MCF 10A (cell line): ENCODE measurements at regions not wholly inside any gene's neighbourhood (a gene's known extent, or its start where the extent isn't known, plus 50 kb on each side); places are given as distances from the start of the nearest gene placed in this dataset.

ENCODE experiments used
- BruUV-seq: library from RNA; stranded (reverse); fragments of 400-500 nt; replicated peaks from 2 replicates; lab custom pipeline; 2021; lab: Mats Ljungman, UMichigan
- CTCF ChIA-PET: fragments of 300-600 bp; sonication (Branson Sonifier 250); formaldehyde crosslinking; extraction: SDS; loops from one replicate; lab custom pipeline; 2021; ENCODE audit warnings: antibody characterized with exemption, inconsistent platforms; lab: Yijun Ruan, JAX
- POLR2A ChIA-PET: fragments of 300-600, 350-650 bp; sonication (Branson Sonifier 250); formaldehyde crosslinking; extraction: SDS; loops from one replicate; lab custom pipeline; 2020; ENCODE audit warnings: antibody characterized with exemption, inconsistent platforms; lab: Yijun Ruan, JAX
- DNase-seq: peaks from one replicate; pipeline ENCODE4 v3.0.0-alpha.2; 2018; ENCODE audit not compliant: unreplicated experiment
- H3K27ac Mint-ChIP-seq: one replicate; pipeline ENCODE4 v1.8.0; 2022; ENCODE audit warnings: mild to moderate bottlenecking, low read depth, mixed read lengths; ENCODE audit not compliant: unreplicated experiment
- H3K27me3 Mint-ChIP-seq: one replicate; pipeline ENCODE4 v1.8.0; 2022; ENCODE audit warnings: mixed read lengths; ENCODE audit not compliant: insufficient read depth, unreplicated experiment
- H3K36me3 Mint-ChIP-seq: one replicate; pipeline ENCODE4 v1.8.0; 2022; ENCODE audit warnings: mild to moderate bottlenecking, moderate library complexity, mixed read lengths; ENCODE audit not compliant: insufficient read depth, unreplicated experiment
- H3K4me1 Mint-ChIP-seq: one replicate; pipeline ENCODE4 v1.8.0; 2022; ENCODE audit warnings: mixed read lengths; ENCODE audit not compliant: insufficient read depth, unreplicated experiment
- H3K4me3 Mint-ChIP-seq: one replicate; pipeline ENCODE4 v1.8.0; 2022; ENCODE audit warnings: mild to moderate bottlenecking, moderate library complexity, mixed read lengths; ENCODE audit not compliant: unreplicated experiment
- H3K9me3 Mint-ChIP-seq: one replicate; pipeline ENCODE4 v1.8.0; 2022; ENCODE audit warnings: mixed read lengths; ENCODE audit not compliant: unreplicated experiment
- intact Hi-C: fragments of 100-400 bp; cut with micrococcal nuclease; formaldehyde crosslinking; loops from 2 replicates; pipeline ENCODE4 v1.14.1; 2022
- TF ChIP-seq, protein P1 (sequence below): fragments of 200-600 bp; IDR thresholded peaks from one replicate; pipeline ENCODE4 v1.8.0; 2022; ENCODE audit warnings: antibody characterized with exemption, mild to moderate bottlenecking; ENCODE audit not compliant: unreplicated experiment

DNA sequence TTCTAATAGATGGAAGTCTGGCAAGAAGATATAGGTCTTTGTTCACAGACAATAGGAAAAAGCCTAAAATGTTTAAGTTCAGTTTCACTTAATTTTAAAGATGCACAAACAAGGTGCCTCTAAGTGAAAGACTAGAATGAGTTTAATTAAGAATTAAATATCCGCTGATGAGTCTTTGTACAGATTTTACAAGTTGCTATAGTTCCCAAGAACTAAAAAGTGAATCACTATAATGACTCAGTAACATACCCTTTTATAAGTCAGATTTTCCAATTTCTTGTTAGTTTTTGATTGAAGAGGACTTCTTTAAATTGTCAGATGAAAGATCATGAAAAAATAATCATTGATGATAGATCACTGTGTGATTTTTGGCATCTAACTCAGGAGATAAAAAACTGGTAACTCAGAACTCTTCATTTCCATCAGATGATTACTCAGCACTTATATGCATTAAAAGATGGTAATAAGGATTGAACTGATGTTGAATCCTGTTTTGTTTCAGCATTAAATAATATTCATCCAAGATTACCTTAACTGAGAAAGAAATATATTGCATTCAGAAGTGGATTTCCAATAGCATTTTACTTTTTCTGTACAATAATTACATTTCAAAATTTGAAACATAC lies 59.0 kb upstream of the ST6GALNAC3 start:
- TF ChIP-seq, protein P1, sequence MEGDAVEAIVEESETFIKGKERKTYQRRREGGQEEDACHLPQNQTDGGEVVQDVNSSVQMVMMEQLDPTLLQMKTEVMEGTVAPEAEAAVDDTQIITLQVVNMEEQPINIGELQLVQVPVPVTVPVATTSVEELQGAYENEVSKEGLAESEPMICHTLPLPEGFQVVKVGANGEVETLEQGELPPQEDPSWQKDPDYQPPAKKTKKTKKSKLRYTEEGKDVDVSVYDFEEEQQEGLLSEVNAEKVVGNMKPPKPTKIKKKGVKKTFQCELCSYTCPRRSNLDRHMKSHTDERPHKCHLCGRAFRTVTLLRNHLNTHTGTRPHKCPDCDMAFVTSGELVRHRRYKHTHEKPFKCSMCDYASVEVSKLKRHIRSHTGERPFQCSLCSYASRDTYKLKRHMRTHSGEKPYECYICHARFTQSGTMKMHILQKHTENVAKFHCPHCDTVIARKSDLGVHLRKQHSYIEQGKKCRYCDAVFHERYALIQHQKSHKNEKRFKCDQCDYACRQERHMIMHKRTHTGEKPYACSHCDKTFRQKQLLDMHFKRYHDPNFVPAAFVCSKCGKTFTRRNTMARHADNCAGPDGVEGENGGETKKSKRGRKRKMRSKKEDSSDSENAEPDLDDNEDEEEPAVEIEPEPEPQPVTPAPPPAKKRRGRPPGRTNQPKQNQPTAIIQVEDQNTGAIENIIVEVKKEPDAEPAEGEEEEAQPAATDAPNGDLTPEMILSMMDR: no peak
- H3K4me1 Mint-ChIP-seq: no peaks in the 10 kb centered on the region
- H3K9me3 Mint-ChIP-seq: no peaks in the 10 kb centered on the region
- no peak overlapping the region for H3K4me3 Mint-ChIP-seq
- ChIA-PET POLR2A (no interaction called here), CTCF (interaction anchor here (1.3 kb wide), 1 partner anchor 25 kb away, joined by 3 read pairs; no protein-coding TSS in a partner anchor)
- no peak for DNase-seq
- BruUV-seq: no TSS peak
- H3K36me3 Mint-ChIP-seq: no peaks in the 10 kb centered on the region
- intact Hi-C loops: no loop called here
- H3K27me3 Mint-ChIP-seq: no peaks in the 10 kb centered on the region
- H3K27ac Mint-ChIP-seq: no peak overlapping the region

DNA sequence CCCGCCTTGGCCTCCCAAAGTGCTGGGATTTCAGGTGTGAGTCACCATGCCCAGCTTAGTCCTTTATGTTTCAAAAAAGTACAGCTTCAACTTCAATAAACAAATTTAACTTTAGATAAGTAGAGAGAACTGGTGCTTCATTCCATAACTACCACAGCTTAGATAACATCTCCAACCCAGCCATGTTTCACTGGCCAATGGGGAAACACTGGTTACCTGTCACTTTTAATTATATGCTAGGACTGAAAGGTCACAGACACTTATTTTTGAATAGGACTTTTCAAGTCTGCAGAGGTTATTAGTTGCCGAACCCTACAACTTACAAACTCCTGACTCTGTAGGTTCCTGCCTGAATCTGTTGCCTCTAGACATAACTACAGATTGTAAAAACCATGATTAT lies 56.5 kb upstream of the ST6GALNAC3 start:
- no peaks in the 10 kb centered on the region for H3K27me3 Mint-ChIP-seq
- no TSS peak for BruUV-seq
- DNase-seq: no peak
- no peaks in the 10 kb centered on the region for H3K9me3 Mint-ChIP-seq
- CTCF ChIA-PET: no interaction called here
- H3K4me1 Mint-ChIP-seq: no peaks in the 10 kb centered on the region
- POLR2A ChIA-PET: no interaction called here
- TF ChIP-seq, protein P1: no peak
- intact Hi-C loops: no loop called here
- no peaks in the 10 kb centered on the region for H3K36me3 Mint-ChIP-seq
- H3K27ac Mint-ChIP-seq: no peak overlapping the region
- no peak overlapping the region for H3K4me3 Mint-ChIP-seq

DNA sequence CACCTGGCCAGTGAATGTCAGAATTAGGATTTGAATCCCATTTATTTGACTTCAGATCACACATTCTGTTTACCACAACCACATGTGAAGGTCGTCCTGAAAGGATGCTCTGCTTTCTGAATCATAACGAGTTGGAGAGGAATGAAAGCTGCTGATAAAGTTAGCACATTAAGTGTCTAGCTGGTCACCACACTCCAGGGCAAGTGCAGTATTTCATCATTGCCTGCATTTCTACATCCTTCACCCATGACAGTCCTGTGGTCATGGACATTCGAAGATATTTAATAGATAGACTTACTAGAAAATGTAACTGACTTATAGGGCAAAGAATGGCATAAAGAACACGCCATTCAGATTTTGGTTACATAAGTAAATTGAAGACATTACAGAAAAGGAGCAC lies 52.7 kb upstream of the ST6GALNAC3 start:
- TF ChIP-seq, protein P1: no peak
- Mint-ChIP-seq H3K9me3 (no peaks in the 10 kb centered on the region), H3K36me3 (no peaks in the 10 kb centered on the region), H3K4me1 (peaks cover 8% of the 10 kb centered on the region), H3K27ac (no peak overlapping the region), H3K4me3 (no peak overlapping the region), H3K27me3 (no peaks in the 10 kb centered on the region)
- intact Hi-C loops: no loop called here
- BruUV-seq: no TSS peak
- no peak for DNase-seq
- CTCF ChIA-PET: interaction anchor here (0.7 kb wide), 1 partner anchor 42 kb away, joined by 3 read pairs; no protein-coding TSS in a partner anchor
- POLR2A ChIA-PET: interaction anchor here (1.4 kb wide), 1 partner anchor 10 kb away, joined by 3 read pairs; no protein-coding TSS in a partner anchor

DNA sequence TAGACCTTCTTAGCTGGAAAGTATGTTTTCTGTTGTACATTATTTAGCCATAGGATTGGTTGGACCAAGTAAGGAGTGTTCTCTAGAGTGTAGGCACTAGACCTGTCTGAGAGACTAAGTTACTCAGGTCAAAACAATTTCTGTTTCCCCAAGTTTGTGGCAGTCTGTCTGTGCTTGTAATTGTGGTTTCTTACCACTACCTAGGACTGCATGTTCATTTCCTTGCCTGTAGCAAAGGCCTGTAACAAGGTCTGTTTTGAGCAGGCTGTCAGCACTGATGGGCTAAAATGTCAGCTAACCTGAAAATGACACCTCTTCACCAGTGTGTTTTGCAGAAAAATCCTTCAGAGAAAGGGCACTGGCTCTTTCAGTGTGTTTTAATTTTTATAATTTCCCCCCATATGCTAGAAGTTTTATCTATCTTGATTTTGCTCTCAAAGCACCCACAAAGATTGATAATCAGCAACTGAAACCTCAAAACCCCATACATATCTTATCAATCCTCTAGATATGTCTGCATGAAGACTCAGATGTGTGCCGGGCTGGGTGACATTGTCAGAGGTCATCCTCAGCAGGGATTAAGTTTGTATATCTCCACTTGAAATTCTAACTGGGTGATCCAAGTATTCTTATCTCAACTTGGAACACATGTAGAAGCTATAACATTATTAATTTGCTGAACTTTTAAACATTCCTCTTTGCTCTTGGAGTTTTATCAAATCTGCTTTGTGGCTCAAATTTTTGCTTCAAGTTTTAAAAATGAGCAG lies 50.7 kb upstream of the ST6GALNAC3 start:
- CTCF ChIA-PET: no interaction called here
- no peaks in the 10 kb centered on the region for H3K9me3 Mint-ChIP-seq

More for the DNA sequence above, 50.7 kb upstream of the ST6GALNAC3 start:
- TF ChIP-seq, protein P1: no peak
- POLR2A ChIA-PET: no interaction called here
- intact Hi-C loops: no loop called here
- DNase-seq: no peak
- Mint-ChIP-seq H3K4me3 (no peak overlapping the region), H3K27me3 (no peaks in the 10 kb centered on the region), H3K4me1 (peaks cover 8% of the 10 kb centered on the region), H3K36me3 (no peaks in the 10 kb centered on the region), H3K27ac (no peak overlapping the region)
- BruUV-seq: no TSS peak
